GM12873 (cell line): ENCODE measurements at regions not wholly inside any gene's neighbourhood (a gene's known extent, or its start where the extent isn't known, plus 50 kb on each side); places are given as distances from the start of the nearest gene placed in this dataset.

Experiments used
- CTCF ChIP-seq: IDR thresholded peaks from 2 replicates; pipeline ENCODE4 v1.5.1; 2012; ENCODE audit warnings: low read depth, mild to moderate bottlenecking, moderate library complexity, low read length, control low read depth; ENCODE audit not compliant: insufficient read depth; ENCODE audit errors: missing control alignments

- no peak for TF ChIP-seq CTCF
These were observed 243.1 kb downstream of the ADCYAP1 start for GRCh38 chr18:1147730-1148129.

DNA sequence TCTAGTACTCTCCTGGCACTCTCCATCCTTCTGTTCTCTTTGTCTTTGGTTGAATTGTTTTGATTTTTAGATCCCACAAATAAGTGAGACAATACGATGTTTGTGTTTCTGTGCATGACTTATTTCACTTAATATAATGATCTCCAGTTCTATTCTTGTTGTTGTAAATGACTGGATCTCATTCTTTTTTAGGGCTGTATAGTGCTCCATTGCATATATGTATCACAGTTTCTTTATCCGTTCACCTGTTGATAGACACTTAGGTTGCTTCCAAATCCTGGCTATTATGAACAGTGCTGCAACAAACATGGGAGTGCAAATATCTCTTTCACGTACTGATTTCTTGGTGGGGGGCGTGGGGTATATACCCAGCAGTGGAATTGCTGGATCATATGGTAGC lies 245.0 kb downstream of the ADCYAP1 start:
- TF ChIP-seq CTCF, result no peak

DNA sequence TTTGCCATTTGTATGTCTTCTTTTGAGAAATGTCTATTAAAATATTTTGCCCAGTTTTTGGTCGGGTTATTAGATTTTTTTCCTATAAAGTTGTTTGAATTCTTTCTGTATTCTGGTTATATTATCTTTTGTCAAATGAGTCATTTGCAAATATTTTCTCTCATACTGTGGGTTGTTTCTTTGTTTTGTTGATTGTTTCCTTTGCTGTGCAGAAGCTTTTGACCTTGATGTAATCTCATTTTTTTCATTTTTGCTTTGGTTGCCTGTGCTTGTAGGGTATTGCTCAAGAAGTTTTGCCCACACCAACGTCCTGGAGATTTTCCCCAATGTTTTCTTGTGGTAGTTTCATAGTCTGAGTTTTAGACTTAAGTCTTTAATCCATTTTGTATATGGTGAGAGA lies 245.7 kb downstream of the ADCYAP1 start:
- TF ChIP-seq CTCF, result no peak

DNA sequence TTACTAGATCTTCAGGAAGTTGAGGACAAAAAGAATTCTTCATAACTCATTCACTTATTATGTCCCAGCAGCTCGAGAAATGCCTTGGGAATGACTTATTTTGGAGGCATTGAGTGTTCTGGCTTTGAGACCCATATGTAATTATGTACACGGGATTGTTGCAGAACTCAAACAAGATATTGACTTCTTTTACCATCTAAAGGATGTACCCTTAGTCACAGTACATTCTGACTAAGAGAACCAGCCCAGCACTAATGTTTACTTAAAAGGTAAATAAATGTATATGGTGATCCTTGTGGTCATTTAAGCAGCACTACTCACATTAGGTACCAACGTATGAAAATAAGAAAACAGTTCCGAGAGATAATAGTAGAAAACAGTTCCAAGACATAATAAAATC lies 268.9 kb downstream of the ADCYAP1 start:
- TF ChIP-seq CTCF, result no peak

DNA sequence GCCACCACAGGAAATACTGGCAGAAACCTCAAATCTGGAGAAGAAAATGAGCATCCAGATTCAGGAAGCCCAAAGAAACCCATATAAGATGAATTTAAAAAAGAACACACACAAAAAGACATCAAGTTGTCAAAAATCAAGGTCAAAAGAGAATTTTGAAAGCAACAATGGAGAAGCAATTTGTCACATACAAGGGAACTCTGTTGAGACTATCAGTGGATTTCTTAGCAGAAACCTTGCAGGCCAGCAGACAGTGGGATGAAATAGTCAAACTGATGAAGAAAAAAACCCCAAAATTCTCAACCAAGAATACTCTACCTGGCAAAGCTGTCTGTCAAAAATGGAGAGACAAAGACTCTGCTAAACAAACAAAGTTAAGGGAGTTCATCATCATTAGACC lies 272.6 kb downstream of the ADCYAP1 start:
- no peak for TF ChIP-seq CTCF

DNA sequence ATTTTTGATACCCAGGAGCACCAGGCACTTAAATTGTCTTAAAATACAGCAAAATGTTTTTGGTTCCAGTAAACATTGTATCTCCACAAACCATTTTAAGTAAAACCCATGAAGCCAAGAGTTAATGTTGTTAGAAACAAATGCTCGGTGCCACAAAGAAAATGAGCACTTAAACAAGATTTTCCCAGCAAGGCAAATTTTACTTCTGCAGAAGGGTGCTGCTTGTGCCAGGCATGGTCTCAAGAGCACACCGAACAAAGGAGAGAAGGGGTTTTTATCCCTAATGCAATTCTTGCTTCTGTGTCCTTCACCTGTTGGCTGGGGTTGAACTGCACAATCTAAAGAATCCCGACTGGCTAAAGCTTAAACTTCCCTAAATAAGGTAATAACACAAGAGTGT lies 286.7 kb downstream of the ADCYAP1 start:
- no peak for TF ChIP-seq CTCF

DNA sequence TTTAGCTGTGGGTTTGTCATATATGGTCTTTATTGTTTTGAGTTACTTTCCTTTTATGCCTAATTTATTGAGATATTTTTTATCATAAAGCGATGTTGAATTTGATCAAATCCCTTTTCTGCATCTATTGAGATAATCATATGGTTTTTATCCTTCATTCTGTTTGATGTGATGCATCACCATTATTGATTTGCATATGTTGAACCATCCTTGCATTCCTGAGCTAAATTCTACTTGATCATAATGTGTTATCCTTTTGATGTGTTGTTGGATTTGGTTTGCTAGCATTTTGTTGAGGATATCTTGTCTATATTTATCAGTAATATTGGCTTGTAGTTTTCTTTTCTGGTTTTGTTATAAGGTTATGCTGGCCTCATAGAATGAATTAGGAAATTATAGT lies 308.5 kb downstream of the ADCYAP1 start:
- no peak for TF ChIP-seq CTCF

DNA sequence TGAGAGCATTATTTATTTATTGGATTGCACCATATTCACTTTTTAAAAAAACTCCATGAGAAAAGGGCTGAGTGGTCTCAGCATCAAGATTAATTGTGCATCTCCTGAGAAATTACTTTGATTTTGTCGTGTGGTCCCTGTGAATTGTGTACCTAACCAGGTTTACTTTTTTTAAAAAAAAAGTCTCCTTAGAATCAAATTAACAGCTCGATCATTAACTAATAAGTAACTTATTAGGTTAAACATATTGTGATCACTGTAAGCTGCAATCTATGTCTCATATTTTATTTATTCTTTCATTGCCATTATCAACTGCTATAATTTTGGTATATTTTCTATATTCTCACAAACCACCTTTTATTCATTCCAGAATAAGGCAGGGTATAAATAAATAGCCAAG lies 318.2 kb downstream of the ADCYAP1 start:
- TF ChIP-seq CTCF, result no peak
